ENCODE measurements at regions not wholly inside any gene's neighbourhood (a gene's known extent, or its start where the extent isn't known, plus 50 kb on each side); places are given as distances from the start of the nearest gene placed in this dataset.

DNA sequence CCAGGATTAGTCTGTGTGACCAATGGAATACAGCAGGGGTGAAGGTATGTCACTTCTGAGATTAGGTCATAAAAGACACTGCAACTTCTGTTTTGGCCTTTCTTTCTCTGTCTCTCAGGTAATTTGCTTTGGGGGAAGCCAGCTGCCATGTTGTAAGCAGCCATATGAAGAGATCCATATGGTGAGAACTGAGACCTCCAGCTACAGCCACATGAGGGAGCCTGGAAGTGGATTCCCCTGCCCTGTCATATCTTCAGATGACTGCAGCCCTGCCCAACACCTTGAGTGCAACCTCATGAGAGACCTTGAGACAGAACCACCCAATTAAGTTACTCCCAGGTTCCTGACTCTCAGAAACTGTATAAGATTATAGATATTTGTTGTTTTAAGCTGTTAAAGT lies 70.1 kb upstream of the ESRRG start:
- Mint-ChIP-seq H3K9me3 (no peaks in the 10 kb centered on the region), H3K27ac (no peak overlapping the region), H3K27me3 (ENCODE audit: low read depth) (no peaks in the 10 kb centered on the region), H3K36me3 (ENCODE audit: low read depth) (no peaks in the 10 kb centered on the region), H3K4me1 (peaks cover 10% of the 10 kb centered on the region), H3K4me3 (no peak overlapping the region)
- TF ChIP-seq, protein P1, sequence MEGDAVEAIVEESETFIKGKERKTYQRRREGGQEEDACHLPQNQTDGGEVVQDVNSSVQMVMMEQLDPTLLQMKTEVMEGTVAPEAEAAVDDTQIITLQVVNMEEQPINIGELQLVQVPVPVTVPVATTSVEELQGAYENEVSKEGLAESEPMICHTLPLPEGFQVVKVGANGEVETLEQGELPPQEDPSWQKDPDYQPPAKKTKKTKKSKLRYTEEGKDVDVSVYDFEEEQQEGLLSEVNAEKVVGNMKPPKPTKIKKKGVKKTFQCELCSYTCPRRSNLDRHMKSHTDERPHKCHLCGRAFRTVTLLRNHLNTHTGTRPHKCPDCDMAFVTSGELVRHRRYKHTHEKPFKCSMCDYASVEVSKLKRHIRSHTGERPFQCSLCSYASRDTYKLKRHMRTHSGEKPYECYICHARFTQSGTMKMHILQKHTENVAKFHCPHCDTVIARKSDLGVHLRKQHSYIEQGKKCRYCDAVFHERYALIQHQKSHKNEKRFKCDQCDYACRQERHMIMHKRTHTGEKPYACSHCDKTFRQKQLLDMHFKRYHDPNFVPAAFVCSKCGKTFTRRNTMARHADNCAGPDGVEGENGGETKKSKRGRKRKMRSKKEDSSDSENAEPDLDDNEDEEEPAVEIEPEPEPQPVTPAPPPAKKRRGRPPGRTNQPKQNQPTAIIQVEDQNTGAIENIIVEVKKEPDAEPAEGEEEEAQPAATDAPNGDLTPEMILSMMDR (IDR thresholded peaks at IDR 0.05; ENCODE audit: unreplicated experiment in 3 of 3): no peak

DNA sequence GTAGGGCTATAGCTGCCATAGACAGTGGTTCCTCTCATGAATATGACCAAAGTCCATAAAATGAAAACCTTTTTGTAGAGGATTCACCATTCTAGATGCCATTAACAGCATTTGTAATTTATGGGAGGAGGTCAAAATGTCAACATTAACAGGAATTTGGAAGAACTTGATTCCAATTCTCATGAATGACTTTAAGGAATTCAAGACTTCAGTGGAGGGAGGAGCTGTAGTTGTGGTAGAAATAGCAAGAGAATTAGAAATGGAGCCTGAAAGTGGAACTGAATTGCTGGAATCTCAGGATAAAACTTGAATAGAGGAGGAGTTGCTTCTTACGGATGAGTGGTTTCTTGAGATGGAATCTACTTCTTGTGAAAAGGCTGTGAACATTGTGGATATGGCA lies 65.4 kb upstream of the ESRRG start:
- Mint-ChIP-seq H3K27me3 (ENCODE audit: low read depth) (no peaks in the 10 kb centered on the region), H3K9me3 (no peaks in the 10 kb centered on the region), H3K27ac (no peak overlapping the region), H3K36me3 (ENCODE audit: low read depth) (no peaks in the 10 kb centered on the region), H3K4me1 (no peaks in the 10 kb centered on the region), H3K4me3 (no peak overlapping the region)
- TF ChIP-seq, protein P1 (IDR thresholded peaks at IDR 0.05; ENCODE audit: unreplicated experiment in 3 of 3): no peak

DNA sequence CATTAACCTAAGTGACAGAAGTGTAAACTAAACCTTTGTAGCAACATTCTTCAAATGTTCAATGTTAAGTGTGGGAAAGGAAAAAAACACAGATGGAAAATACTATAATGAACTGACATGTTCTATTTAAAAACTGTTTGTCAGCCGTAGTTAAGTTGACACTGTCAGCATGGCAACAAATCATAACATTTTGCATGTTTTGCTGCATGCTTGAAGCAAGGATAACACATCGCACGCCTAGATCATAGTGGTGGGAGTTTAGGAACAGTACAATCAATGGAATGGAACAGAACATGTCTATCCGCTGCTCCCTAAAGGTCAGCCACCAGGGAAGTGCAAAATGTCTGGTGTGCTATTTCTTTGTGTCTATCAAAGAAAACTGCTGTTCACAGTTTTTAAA lies 62.5 kb upstream of the ESRRG start:
- Mint-ChIP-seq H3K4me1 (no peaks in the 10 kb centered on the region), H3K27me3 (ENCODE audit: low read depth) (no peaks in the 10 kb centered on the region), H3K4me3 (no peak overlapping the region), H3K36me3 (ENCODE audit: low read depth) (no peaks in the 10 kb centered on the region), H3K9me3 (no peaks in the 10 kb centered on the region), H3K27ac (peak overlapping the region in 1 of 3 experiments; percentile 50)
- TF ChIP-seq, protein P1 (IDR thresholded peaks at IDR 0.05; ENCODE audit: unreplicated experiment in 3 of 3): no peak

DNA sequence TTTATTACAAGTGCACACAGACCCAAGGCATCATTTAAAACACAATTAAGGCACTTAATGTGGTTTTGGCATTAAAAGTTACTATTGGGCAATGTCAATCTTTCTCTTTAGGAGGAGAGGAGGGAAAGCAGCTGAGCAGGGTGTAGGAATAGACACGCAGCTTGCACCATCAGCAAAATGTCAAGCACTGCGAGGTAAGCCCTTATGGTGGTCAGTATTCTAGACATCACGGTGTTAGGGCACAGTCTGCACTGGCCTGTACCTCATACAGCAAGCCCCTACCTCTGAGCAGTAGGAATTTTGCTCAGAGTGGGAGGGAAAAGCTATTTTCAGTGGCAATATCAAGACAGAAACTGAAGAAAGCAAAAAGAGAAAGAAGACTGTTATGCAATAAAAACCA lies 62.0 kb upstream of the ESRRG start:
- TF ChIP-seq, protein P1 (IDR thresholded peaks at IDR 0.05; ENCODE audit: unreplicated experiment in 3 of 3): no peak
- H3K27me3 Mint-ChIP-seq (ENCODE audit: low read depth): no peaks in the 10 kb centered on the region
- H3K9me3 Mint-ChIP-seq: no peaks in the 10 kb centered on the region

DNA sequence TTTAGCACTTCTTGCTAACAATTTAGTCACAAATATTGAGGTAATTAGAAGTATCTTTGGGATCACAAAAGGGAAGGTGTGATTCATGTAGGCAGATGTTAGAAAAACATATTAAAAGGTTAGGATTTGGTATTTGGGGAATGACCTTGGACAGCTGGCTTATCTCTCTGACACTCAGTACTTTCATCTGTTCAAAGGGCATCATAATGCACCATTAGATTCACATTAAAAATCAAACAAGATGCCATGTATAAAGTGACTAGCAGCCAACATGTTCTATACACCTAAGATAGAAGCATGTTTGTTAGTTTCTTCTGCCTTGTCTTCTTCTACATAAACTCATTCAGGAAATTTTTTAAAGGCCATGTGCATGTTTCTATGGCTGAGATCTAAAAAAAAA lies 56.5 kb upstream of the ESRRG start:
- H3K4me3 Mint-ChIP-seq: no peak overlapping the region
- H3K9me3 Mint-ChIP-seq: no peaks in the 10 kb centered on the region
- no peaks in the 10 kb centered on the region for H3K4me1 Mint-ChIP-seq
- no peaks in the 10 kb centered on the region for H3K27me3 Mint-ChIP-seq (ENCODE audit: low read depth)
- TF ChIP-seq, protein P1 (IDR thresholded peaks at IDR 0.05; ENCODE audit: unreplicated experiment in 3 of 3): no peak
- H3K36me3 Mint-ChIP-seq (ENCODE audit: low read depth): no peaks in the 10 kb centered on the region
- no peak overlapping the region for H3K27ac Mint-ChIP-seq

More for the DNA sequence above, 62.0 kb upstream of the ESRRG start:
- Mint-ChIP-seq H3K36me3 (ENCODE audit: low read depth) (no peaks in the 10 kb centered on the region), H3K4me3 (no peak overlapping the region), H3K4me1 (no peaks in the 10 kb centered on the region), H3K27ac (peak overlapping the region in 1 of 3 experiments; percentile 50)

DNA sequence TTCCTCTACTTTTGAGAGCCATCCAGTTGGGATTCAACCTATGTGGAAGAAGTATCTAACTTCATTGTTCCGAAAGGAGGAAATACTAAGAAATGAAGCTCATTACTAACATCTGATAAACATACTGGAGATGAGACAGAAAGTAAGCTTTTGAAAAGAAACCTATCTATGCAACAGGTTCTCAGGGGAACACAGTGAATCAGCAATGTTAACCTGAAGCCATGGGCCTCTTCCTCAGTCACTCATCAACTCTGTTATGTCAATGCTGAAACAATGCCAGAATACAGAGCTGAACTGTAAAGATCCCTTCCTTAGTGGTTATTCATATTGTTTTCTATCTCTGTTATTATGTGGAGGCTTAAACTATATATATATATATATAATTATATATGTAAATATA lies 55.5 kb upstream of the ESRRG start:
- no peaks in the 10 kb centered on the region for H3K27me3 Mint-ChIP-seq (ENCODE audit: low read depth)
- TF ChIP-seq, protein P1 (IDR thresholded peaks at IDR 0.05; ENCODE audit: unreplicated experiment in 3 of 3): no peak
- H3K27ac Mint-ChIP-seq: no peak overlapping the region
- no peak overlapping the region for H3K4me3 Mint-ChIP-seq
- no peaks in the 10 kb centered on the region for H3K9me3 Mint-ChIP-seq
- H3K36me3 Mint-ChIP-seq (ENCODE audit: low read depth): no peaks in the 10 kb centered on the region
- no peaks in the 10 kb centered on the region for H3K4me1 Mint-ChIP-seq
